Posterior cingulate gyrus (tissue), 11 donors: ENCODE measurements at regions not wholly inside any gene's neighbourhood (a gene's known extent, or its start where the extent isn't known, plus 50 kb on each side); places are given as distances from the start of the nearest gene placed in this dataset.

Source experiments
- DNase-seq, 10 donors: peaks; one replicate each; pipeline versions ENCODE4 v3.0.0 to v3.0.0-alpha.2; 2020 to 2021; ENCODE audit warnings: mixed read lengths in 3 of 10
- intact Hi-C: fragments of 100-400 bp; cut with DNase I; formaldehyde crosslinking; loops from one replicate; pipeline ENCODE4 v1.15.1; 2023

DNA sequence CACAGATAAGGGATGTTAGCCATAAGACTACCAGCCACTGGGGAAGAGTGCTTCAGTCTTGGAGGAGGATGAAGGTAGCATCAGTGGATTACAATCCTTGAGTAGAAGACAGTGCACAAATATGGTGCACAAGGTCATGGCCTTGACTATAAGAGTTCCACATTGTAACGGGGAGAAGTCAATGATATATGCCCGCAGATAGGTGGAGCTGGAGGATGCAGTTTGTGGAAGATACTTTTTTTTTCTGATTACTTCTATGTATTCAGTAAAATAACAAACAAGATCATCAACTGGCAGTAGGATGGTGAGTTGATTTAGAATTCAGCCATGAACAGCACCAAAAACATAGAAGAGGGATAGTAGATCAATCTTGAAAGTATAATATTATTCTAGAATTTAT, 926.8 kb upstream of the MIR17HG start:
- intact Hi-C loops, result no loop called here

GRCh38 chr13:90427322-90428272, 919.9 kb upstream of the MIR17HG start:
- intact Hi-C loops, result no loop called here
- DNase-seq, result peak in 3 of 10 donors; percentile 57 to 69 (median 63)

More for the DNA sequence above, 926.8 kb upstream of the MIR17HG start:
- DNase-seq, result no peak

DNA sequence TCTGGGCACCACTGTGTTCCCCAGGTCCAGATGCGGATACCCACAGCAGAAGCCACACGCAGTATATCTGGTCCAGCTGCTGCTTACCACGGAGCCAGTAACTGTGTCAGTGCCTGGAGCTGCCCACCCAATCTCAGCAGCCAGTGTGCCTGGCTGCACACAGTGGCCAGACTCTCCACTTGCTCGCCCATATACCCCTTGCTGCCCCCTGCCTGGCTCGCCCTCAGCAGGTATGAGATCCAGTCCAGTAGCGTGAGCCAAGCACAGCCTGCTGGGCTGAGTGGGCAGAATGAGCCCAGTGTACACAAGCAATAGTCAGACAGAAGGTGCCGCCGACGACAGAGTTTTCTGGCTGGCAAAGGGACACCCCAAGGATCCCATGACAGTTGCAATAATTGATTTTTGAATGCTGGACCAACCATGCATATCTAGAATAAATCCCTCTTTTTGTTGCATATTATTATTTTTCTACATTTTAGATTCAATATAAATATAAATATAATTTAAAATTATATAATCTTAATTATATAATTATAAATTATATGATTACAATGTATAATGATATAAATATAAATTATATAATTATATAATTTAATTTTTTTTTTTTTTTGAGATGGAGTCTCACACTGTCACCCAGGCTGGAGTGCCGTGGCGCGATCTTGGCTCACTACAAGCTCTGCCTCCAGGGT, 918.8 kb upstream of the MIR17HG start:
- DNase-seq, result peak in 2 of 10 donors; percentile 66 to 69
- intact Hi-C loops, result no loop called here

DNA sequence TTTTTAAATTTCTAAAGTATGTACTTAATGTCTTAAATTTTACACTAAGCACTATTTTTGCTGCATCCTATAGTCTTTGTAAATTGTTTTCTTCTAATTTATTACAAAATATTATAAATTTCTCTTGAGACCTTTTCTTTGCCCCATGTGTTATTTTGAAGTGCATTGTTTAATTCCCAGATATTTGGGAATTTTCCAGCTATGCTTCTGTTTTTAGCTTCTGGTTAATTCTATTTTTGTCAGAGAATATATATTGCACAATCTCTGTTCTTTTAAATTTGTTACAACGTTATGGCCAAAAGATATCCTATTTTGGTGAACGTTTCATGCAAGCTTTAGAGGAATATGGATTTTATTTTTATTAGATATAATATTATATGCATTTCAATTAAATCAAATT, 917.4 kb upstream of the MIR17HG start:
- intact Hi-C loops, result no loop called here
- no peak for DNase-seq

DNA sequence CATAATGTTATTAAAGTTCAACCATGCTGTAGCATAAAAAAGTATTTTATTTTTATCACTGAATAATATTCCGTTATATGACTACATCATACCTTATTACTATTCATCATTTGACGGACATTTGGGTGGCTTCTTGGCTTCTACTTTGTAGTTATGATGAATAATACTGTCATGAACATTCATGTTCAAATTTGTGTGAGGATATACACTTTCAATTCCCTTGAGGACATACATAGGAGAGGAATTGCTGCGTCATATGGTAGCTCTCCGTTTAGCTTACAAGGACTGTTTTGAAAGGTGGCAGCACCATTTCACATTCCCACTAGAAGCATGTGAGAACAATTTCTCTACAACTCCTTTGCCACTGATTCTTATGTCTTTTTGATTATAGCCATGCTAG, 910.8 kb upstream of the MIR17HG start:
- no peak for DNase-seq
- intact Hi-C loops, result no loop called here

DNA sequence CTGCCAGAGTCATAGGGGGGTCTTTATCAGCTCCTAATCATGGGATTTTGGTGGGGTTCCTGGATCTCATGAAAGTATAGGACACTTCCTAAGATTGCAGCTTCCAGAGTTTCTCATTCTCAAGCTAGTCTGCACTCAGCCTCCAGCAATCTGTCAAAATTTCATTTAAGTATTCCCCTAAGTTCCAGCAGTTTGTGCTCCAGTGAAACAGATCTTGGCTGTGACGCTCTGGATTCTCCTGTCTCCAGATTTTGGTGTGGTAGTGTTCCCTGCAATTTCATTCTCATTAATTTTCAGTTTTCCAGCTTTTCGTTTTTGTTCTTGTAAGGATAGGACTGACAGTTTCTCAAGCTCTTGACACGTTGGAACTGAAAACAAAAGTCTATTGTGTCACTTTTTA, 908.9 kb upstream of the MIR17HG start:
- intact Hi-C loops, result no loop called here
- no peak for DNase-seq

GRCh38 chr13:90443268-90443667, 904.2 kb upstream of the MIR17HG start:
- intact Hi-C loops, result no loop called here

GRCh38 chr13:90444232-90444631, 903.3 kb upstream of the MIR17HG start:
- no peak for DNase-seq
- intact Hi-C loops, result no loop called here

More at GRCh38 chr13:90443268-90443667, 904.2 kb upstream of the MIR17HG start:
- no peak for DNase-seq

DNA sequence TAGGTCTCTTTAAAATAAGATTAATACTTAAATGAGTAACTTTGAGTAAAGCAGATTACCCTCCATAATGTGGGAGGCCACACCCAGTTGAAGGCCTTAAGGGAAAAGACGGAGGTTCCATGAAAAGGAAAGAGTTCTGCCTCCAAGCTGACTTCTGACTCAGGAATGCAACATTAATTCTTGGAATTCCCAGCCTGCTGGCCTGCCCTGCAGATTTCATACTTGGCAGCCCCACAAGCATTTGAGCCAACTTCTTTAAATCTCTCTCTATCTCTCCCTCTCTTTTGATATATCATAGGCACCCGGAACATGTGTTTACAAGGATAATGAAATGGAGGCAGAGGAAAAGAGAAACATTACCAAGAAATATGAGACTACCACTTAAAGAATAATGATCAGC, 902.3 kb upstream of the MIR17HG start:
- DNase-seq, result no peak
- intact Hi-C loops, result no loop called here

DNA sequence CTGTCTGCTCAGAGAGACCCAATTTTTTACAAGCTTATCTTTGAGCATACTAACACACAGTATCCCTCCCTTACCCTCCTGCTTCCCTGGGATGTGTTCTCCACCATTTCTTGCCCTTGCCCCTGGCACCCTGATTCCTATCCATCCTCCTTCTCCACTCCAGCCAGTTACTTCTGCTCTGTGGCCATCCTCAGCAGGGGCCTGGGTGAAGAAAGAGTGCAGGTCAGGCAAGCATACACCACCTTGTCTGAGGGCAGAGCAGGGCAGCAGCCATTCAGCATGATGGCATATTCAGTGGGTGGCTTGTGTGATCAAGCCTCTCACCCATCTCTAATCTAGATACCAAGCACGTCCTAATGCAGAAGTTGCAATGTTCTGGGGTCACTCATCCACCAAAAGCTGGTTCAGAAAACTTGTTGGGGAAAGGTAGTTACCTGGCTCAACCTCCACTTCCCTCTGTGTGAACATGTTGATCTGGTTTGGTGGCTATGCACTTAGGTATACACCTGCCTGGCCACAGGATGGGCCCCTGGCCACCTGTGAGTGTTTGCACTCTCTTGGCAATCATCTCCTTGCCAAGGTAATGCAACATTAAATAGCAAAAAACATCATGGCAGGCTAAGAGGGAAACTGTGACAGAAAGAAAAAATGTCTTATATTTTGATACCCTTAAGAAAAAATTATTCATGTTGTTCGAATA, 900.3 kb upstream of the MIR17HG start:
- intact Hi-C loops, result no loop called here

GRCh38 chr13:90447734-90448101, 899.8 kb upstream of the MIR17HG start:
- no peak for DNase-seq
- intact Hi-C loops, result no loop called here

More for the DNA sequence above, 900.3 kb upstream of the MIR17HG start:
- no peak for DNase-seq

GRCh38 chr13:90448466-90449037, 898.9 kb upstream of the MIR17HG start:
- intact Hi-C loops, result no loop called here
- DNase-seq, result no peak

GRCh38 chr13:90453342-90453741, 894.1 kb upstream of the MIR17HG start:
- intact Hi-C loops, result no loop called here
- no peak for DNase-seq

DNA sequence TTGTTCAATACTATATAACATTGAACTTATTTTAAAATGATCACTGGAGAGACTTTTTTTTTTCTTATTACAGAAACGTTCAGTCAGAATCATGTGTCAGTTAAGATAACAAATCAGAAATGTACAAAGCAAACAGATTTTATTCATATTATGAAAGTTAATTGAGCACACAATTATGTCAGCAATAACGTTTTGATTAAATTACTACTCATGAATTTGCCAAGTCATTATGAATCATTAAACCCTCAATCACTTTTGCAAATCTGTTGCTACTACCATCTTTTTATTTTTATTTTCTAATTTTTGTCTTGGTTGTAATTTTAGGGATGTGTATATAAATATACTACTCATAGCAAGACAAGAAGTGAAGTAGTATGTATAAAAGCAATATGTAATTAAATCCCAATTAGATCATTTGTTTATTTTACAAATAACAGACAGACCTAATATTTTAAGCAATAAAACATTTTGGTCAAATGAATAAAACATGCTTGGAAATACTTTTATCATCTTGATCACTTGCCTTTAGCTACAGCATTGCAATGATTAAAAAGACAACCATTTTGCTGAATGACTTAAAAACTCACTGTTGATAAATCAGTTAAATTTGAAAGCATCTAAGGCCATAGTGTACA, 893.4 kb upstream of the MIR17HG start:
- intact Hi-C loops, result no loop called here
- DNase-seq, result no peak

DNA sequence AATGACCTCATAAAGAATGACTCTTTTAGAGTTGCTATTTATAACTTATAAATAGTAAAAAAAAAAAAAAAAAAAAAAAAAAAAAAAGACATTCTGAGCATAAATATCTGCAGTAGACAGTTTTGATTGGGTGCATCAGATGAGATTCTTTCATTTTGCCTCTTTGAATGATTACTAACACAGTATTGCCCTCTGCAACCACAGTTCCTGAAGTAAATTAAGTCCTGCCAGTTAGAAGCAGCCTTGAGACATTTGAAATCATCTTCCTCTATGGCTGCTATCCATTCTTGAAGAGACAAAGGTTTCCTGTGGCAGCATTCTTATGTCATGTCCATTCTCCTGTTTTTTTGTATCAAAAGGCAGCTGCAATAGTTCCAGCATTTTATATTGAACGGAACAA, 892.4 kb upstream of the MIR17HG start:
- intact Hi-C loops, result no loop called here

DNA sequence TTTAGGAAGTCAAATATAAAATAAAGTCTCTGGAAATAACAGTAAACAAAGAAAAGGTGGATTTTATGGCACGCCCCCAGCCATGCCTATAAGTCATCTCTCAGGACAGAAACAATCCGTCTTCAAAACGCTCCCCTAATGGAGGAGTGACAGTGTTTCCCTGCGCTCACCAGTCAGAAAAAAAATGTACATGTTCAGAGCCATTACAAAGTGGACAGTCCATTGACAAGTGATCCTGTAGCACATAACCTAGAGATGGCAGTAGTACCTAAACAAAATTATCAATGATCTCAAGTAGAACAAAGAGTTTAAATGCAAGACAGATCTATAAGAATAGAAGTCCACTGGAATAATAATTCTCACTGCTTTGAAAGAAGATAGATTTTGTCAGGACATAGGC, 891.7 kb upstream of the MIR17HG start:
- intact Hi-C loops, result no loop called here
- no peak for DNase-seq

More for the DNA sequence above, 892.4 kb upstream of the MIR17HG start:
- no peak for DNase-seq

GRCh38 chr13:90461398-90461797, 886.1 kb upstream of the MIR17HG start:
- intact Hi-C loops, result no loop called here
- no peak for DNase-seq

GRCh38 chr13:90477216-90477615, 870.3 kb upstream of the MIR17HG start:
- intact Hi-C loops, result no loop called here
- no peak for DNase-seq

DNA sequence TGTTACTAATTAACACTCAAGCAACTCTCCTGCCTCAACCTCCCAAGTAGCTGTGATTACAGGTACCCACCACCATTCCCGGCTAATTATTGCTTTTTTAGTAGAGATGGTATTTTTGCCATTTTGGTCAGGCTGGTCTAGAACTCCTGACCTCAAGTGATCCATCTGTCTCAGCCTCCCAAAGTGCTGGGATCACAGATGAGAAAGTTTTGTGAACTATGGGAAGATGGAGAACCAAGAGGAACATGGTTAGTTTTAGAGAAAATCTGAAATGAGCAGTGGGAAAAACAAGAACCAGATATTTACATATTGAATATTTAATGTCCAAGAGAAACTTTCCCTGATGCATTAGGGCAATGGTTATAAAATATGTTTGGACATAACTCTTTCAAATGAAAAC, 863.6 kb upstream of the MIR17HG start:
- no peak for DNase-seq
- intact Hi-C loops, result no loop called here

GRCh38 chr13:90485436-90485835, 862.1 kb upstream of the MIR17HG start:
- no peak for DNase-seq
- intact Hi-C loops, result no loop called here
